Neural cell (in vitro differentiated cells): ENCODE measurements at regions not wholly inside any gene's neighbourhood (a gene's known extent, or its start where the extent isn't known, plus 50 kb on each side); places are given as distances from the start of the nearest gene placed in this dataset.

Source experiments
- EP300 ChIP-seq: fragments of 450-650 bp; conservative IDR thresholded peaks from 2 replicates; pipeline ENCODE4 v1.6.1; 2014; ENCODE audit warnings: antibody characterized with exemption, mild to moderate bottlenecking, moderate library complexity; ENCODE audit not compliant: poor library complexity, severe bottlenecking
- EZH2 ChIP-seq: fragments of 200-600, 300-800 bp; shearing (Covaris generic), sonication (generic); IDR thresholded peaks from 2 replicates; pipeline ENCODE4 v1.6.1; 2014; ENCODE audit warnings: antibody characterized with exemption, low read length, borderline replicate concordance, mild to moderate bottlenecking; ENCODE audit not compliant: insufficient read depth, poor library complexity, severe bottlenecking
- MXI1 ChIP-seq: fragments of 450-650 bp; conservative IDR thresholded peaks from 2 replicates; pipeline ENCODE4 v1.6.1; 2014; ENCODE audit warnings: antibody characterized with exemption, mild to moderate bottlenecking; ENCODE audit not compliant: poor library complexity, severe bottlenecking
- POLR2AphosphoS5 ChIP-seq: IDR thresholded peaks from 2 replicates; pipeline ENCODE4 v1.6.1; 2012
- RAD21 ChIP-seq: fragments of 450-650 bp; conservative IDR thresholded peaks from 2 replicates; pipeline ENCODE4 v1.6.1; 2014; ENCODE audit warnings: antibody characterized with exemption, mild to moderate bottlenecking, moderate library complexity
- SMC3 ChIP-seq: fragments of 450-650 bp; conservative IDR thresholded peaks from 2 replicates; pipeline ENCODE4 v1.6.1; 2014; ENCODE audit warnings: antibody characterized with exemption, mild to moderate bottlenecking, moderate library complexity; ENCODE audit not compliant: poor library complexity
- TAF1 ChIP-seq: IDR thresholded peaks from 2 replicates; pipeline ENCODE4 v1.6.1; 2012; ENCODE audit warnings: low read depth
- TF ChIP-seq, protein P1 (sequence below): fragments of 450-650 bp; IDR thresholded peaks from 2 replicates; pipeline ENCODE4 v1.5.1; 2014; ENCODE audit warnings: antibody characterized with exemption, mild to moderate bottlenecking, moderate library complexity; ENCODE audit not compliant: poor library complexity, severe bottlenecking
- TF ChIP-seq, protein P2 (sequence below): IDR thresholded peaks from 2 replicates; pipeline ENCODE4 v1.6.1; 2012; ENCODE audit warnings: borderline replicate concordance

DNA sequence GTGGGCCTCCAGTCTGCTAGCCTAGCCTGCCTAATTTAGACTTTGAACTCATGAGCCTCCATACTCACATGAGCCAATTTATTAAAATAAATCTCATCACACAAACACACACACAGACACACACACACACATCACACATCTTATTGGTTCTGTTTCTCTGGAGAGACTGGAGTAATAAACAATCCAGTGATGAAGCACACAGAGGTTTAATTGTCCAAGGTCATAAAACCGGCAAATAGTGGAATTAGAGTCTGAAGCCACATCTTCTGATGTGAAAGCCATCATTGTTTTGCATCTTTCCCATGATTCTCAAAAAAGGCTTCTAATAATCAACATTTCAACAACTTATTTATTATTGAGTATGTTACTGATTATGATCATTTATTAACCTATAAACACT, 249.4 kb upstream of the KCNH8 start:
- TF ChIP-seq, protein P1, sequence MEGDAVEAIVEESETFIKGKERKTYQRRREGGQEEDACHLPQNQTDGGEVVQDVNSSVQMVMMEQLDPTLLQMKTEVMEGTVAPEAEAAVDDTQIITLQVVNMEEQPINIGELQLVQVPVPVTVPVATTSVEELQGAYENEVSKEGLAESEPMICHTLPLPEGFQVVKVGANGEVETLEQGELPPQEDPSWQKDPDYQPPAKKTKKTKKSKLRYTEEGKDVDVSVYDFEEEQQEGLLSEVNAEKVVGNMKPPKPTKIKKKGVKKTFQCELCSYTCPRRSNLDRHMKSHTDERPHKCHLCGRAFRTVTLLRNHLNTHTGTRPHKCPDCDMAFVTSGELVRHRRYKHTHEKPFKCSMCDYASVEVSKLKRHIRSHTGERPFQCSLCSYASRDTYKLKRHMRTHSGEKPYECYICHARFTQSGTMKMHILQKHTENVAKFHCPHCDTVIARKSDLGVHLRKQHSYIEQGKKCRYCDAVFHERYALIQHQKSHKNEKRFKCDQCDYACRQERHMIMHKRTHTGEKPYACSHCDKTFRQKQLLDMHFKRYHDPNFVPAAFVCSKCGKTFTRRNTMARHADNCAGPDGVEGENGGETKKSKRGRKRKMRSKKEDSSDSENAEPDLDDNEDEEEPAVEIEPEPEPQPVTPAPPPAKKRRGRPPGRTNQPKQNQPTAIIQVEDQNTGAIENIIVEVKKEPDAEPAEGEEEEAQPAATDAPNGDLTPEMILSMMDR, result no peak
- no peak for TF ChIP-seq EZH2
- TF ChIP-seq POLR2AphosphoS5, result no peak
- TF ChIP-seq SMC3, result no peak
- TF ChIP-seq TAF1, result no peak
- no peak for TF ChIP-seq EP300
- TF ChIP-seq MXI1, result no peak
- TF ChIP-seq, protein P2, sequence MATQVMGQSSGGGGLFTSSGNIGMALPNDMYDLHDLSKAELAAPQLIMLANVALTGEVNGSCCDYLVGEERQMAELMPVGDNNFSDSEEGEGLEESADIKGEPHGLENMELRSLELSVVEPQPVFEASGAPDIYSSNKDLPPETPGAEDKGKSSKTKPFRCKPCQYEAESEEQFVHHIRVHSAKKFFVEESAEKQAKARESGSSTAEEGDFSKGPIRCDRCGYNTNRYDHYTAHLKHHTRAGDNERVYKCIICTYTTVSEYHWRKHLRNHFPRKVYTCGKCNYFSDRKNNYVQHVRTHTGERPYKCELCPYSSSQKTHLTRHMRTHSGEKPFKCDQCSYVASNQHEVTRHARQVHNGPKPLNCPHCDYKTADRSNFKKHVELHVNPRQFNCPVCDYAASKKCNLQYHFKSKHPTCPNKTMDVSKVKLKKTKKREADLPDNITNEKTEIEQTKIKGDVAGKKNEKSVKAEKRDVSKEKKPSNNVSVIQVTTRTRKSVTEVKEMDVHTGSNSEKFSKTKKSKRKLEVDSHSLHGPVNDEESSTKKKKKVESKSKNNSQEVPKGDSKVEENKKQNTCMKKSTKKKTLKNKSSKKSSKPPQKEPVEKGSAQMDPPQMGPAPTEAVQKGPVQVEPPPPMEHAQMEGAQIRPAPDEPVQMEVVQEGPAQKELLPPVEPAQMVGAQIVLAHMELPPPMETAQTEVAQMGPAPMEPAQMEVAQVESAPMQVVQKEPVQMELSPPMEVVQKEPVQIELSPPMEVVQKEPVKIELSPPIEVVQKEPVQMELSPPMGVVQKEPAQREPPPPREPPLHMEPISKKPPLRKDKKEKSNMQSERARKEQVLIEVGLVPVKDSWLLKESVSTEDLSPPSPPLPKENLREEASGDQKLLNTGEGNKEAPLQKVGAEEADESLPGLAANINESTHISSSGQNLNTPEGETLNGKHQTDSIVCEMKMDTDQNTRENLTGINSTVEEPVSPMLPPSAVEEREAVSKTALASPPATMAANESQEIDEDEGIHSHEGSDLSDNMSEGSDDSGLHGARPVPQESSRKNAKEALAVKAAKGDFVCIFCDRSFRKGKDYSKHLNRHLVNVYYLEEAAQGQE, result no peak
- TF ChIP-seq RAD21, result no peak
